Mammary epithelial cell (primary cell): ENCODE measurements at regions not wholly inside any gene's neighbourhood (a gene's known extent, or its start where the extent isn't known, plus 50 kb on each side); places are given as distances from the start of the nearest gene placed in this dataset.

Experiments used
- CTCF ChIP-seq, 2 donors: IDR thresholded peaks in 1 of 2; conservative IDR thresholded peaks in 1 of 2; 2 replicates each; pipeline ENCODE4 v1.5.1; 2011 to 2012; ENCODE audit warnings: inconsistent platforms in 2 of 2, low read length in 2 of 2, mild to moderate bottlenecking in 2 of 2, control low read depth in 1 of 2, low read depth in 1 of 2; ENCODE audit not compliant: insufficient read depth in 1 of 2; ENCODE audit errors: extremely low read depth in 1 of 2
- EZH2 ChIP-seq: IDR thresholded peaks from 2 replicates; pipeline ENCODE4 v1.6.1; 2012; ENCODE audit warnings: low read length, inconsistent platforms, borderline replicate concordance

GRCh38 chr6:28607990-28608389 is 82.3 kb downstream of the GPX5 start:
- TF ChIP-seq CTCF (conservative IDR thresholded peaks at IDR 0.05 in 1 of 2, IDR thresholded peaks at IDR 0.05 in 1 of 2; ENCODE audit: extremely low read depth in 1 of 2, insufficient read depth in 1 of 2, low read depth in 1 of 2, low read length in 2 of 2): no peak
- no peak for TF ChIP-seq EZH2
